C4-2B (cell line): ENCODE measurements at regions not wholly inside any gene's neighbourhood (a gene's known extent, or its start where the extent isn't known, plus 50 kb on each side); places are given as distances from the start of the nearest gene placed in this dataset.
"Not testable (repeated sequence)": the region's sequence is repeated elsewhere in the genome, so short reads cannot be mapped to it uniquely, and the experiment has no call there.

Experiments used
- ZFX ChIP-seq: fragments of 450-650 bp; IDR thresholded peaks from 2 replicates; pipeline ENCODE4 v1.6.1; 2017
- TF ChIP-seq, protein P1 (sequence below): fragments of 450-650 bp; conservative IDR thresholded peaks from 2 replicates; pipeline ENCODE4 v1.5.1; 2017; ENCODE audit warnings: mild to moderate bottlenecking

DNA sequence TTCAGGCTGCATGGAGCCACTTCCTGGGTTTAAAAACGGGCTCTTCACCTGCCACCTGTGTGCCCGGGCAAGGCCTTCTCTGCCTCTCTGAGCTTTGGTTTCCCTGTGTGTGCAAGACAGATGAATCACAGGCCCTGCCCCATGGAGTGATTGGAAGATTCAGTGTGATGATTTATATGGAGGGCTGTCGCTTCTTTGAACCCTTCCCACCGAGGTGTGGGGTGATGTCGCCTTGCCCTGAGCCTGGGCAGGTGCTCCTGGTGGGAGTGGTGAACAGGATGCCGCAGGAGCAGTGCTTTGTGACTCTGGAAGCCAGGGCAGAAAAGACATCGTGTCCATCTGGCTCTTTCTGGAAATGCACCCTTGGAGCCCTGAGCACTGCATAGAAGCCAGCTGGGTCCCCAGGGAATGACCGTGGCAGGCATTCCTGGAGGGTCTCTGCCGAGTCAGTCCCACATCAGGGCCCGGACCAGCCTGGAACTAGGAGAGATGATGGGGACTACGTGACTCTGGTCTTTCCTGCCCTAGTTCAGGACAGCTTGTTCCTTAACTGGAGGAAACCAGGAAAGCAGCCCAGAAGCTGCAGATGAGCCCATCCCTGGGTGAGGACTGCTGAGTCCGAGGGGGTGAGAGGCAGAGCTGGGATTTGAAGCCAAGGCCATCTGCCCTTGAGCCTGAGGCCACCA lies 56.1 kb upstream of the METTL9 start:
- TF ChIP-seq, protein P1, sequence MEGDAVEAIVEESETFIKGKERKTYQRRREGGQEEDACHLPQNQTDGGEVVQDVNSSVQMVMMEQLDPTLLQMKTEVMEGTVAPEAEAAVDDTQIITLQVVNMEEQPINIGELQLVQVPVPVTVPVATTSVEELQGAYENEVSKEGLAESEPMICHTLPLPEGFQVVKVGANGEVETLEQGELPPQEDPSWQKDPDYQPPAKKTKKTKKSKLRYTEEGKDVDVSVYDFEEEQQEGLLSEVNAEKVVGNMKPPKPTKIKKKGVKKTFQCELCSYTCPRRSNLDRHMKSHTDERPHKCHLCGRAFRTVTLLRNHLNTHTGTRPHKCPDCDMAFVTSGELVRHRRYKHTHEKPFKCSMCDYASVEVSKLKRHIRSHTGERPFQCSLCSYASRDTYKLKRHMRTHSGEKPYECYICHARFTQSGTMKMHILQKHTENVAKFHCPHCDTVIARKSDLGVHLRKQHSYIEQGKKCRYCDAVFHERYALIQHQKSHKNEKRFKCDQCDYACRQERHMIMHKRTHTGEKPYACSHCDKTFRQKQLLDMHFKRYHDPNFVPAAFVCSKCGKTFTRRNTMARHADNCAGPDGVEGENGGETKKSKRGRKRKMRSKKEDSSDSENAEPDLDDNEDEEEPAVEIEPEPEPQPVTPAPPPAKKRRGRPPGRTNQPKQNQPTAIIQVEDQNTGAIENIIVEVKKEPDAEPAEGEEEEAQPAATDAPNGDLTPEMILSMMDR: not testable (repeated sequence)
- TF ChIP-seq ZFX: not testable (repeated sequence)
